A549 (cell line): ENCODE measurements at regions not wholly inside any gene's neighbourhood (a gene's known extent, or its start where the extent isn't known, plus 50 kb on each side); places are given as distances from the start of the nearest gene placed in this dataset.

Experiments
- CTCF ChIP-seq: fragments of >200 bp; sonication (Bioruptor Twin); formaldehyde crosslinking; IDR thresholded peaks from 3 replicates; pipeline ENCODE4 v1.5.1; 2016
- EHMT2 ChIP-seq: fragments of 200-600 bp; sonication (generic); IDR thresholded peaks from 2 replicates; pipeline ENCODE4 v1.6.1; 2016; ENCODE audit warnings: antibody characterized with exemption, low read depth, mild to moderate bottlenecking, moderate library complexity
- FOSL2 ChIP-seq, 2 experiments: fragments of 450-650 bp in 1 of 2; fragments of >200 bp in 1 of 2; sonication (Bioruptor Twin) in 1 of 2; formaldehyde crosslinking; IDR thresholded peaks; 2 replicates each; pipeline versions ENCODE4 v1.5.0 to v1.6.1; 2016 to 2020; ENCODE audit warnings: mild to moderate bottlenecking in 1 of 2, moderate library complexity in 1 of 2
- KDM1A ChIP-seq: fragments of 200-600 bp; sonication (generic); IDR thresholded peaks from 2 replicates; pipeline ENCODE4 v1.6.1; 2016; ENCODE audit warnings: low read depth, mild to moderate bottlenecking
- KDM5A ChIP-seq: fragments of 200-600 bp; sonication (generic); IDR thresholded peaks from 2 replicates; pipeline ENCODE4 v1.6.1; 2016; ENCODE audit warnings: antibody characterized with exemption, mild to moderate bottlenecking
- MYC ChIP-seq: IDR thresholded peaks from 2 replicates; pipeline ENCODE4 v1.6.1; 2012; ENCODE audit warnings: mild to moderate bottlenecking, inconsistent platforms, low read length, improper control_type of control experiment, borderline replicate concordance
- POLR2A ChIP-seq: IDR thresholded peaks from 2 replicates; pipeline ENCODE4 v1.6.1; 2012; ENCODE audit warnings: mild to moderate bottlenecking, low read length
- REST ChIP-seq: fragments of 200-600 bp; sonication (generic); IDR thresholded peaks from 2 replicates; pipeline ENCODE4 v1.6.1; 2016; ENCODE audit warnings: antibody characterized with exemption, mild to moderate bottlenecking, moderate library complexity
- SMC3 ChIP-seq: fragments of >200 bp; sonication (Bioruptor Twin); formaldehyde crosslinking; IDR thresholded peaks from 3 replicates; pipeline ENCODE4 v1.6.1; 2018; ENCODE audit warnings: inconsistent platforms
- SREBF2 ChIP-seq: fragments of 450-650 bp; IDR thresholded peaks from 2 replicates; pipeline ENCODE4 v1.6.1; 2014; ENCODE audit warnings: mild to moderate bottlenecking, moderate library complexity
- USF2 ChIP-seq: fragments of 450-650 bp; IDR thresholded peaks from 2 replicates; pipeline ENCODE4 v1.6.1; 2014; ENCODE audit warnings: antibody characterized with exemption

GRCh38 chr1:81582467-81582986, 218.2 kb upstream of the ADGRL2 start:
- TF ChIP-seq CTCF (no peak), SREBF2 (no peak), SMC3 (no peak), REST (no peak), POLR2A (no peak), USF2 (no peak), KDM1A (no peak), KDM5A (no peak), EHMT2 (no peak), FOSL2 (IDR thresholded peaks at IDR 0.05) (no peak), FOSL2 (CRISPR knock-in tag; IDR thresholded peaks at IDR 0.05) (no peak), MYC (no peak)
